ENCODE measurements at regions not wholly inside any gene's neighbourhood (a gene's known extent, or its start where the extent isn't known, plus 50 kb on each side); places are given as distances from the start of the nearest gene placed in this dataset.

- TF ChIP-seq CTCF (IDR thresholded peaks at IDR 0.05; ENCODE audit: low read length) (no peak), EZH2phosphoT487 (IDR thresholded peaks at IDR 0.05; ENCODE audit: low read length) (no peak)
These were observed 74.0 kb upstream of the FAM47B start for GRCh38 chrX:34868633-34869032.
